AG04449 (cell line): ENCODE measurements at regions not wholly inside any gene's neighbourhood (a gene's known extent, or its start where the extent isn't known, plus 50 kb on each side); places are given as distances from the start of the nearest gene placed in this dataset.
"Not testable (repeated sequence)": the region's sequence is repeated elsewhere in the genome, so short reads cannot be mapped to it uniquely, and the experiment has no call there.

Experiments used
- CTCF ChIA-PET: fragments of 350-600 bp; formaldehyde crosslinking; extraction: SDS; loops from one replicate; lab custom pipeline; 2021; ENCODE audit warnings: antibody characterized with exemption; lab: Yijun Ruan, JAX
- POLR2A ChIA-PET: fragments of 400-600, 350-600 bp; formaldehyde crosslinking; extraction: SDS; loops from one replicate; lab custom pipeline; 2020; ENCODE audit warnings: antibody characterized with exemption, inconsistent platforms; lab: Yijun Ruan, JAX
- DNase-seq: peaks from one replicate; pipeline ENCODE4 v3.0.0-alpha.2; 2010; ENCODE audit warnings: low read depth, low spot score
- H3K4me3 ChIP-seq: 2 replicates; pipeline ENCODE4 v1.5.1; 2011; ENCODE audit warnings: low read depth, mild to moderate bottlenecking, control low read depth, low read length
- TF ChIP-seq, protein P1 (sequence below): IDR thresholded peaks from one replicate; pipeline ENCODE4 v1.5.1; 2011; ENCODE audit warnings: mild to moderate bottlenecking, moderate library complexity, low read length, control low read depth, inconsistent platforms; ENCODE audit not compliant: insufficient read depth; ENCODE audit errors: missing control alignments

- ChIA-PET POLR2A (no interaction called here), CTCF (no interaction called here)
- TF ChIP-seq, protein P1, sequence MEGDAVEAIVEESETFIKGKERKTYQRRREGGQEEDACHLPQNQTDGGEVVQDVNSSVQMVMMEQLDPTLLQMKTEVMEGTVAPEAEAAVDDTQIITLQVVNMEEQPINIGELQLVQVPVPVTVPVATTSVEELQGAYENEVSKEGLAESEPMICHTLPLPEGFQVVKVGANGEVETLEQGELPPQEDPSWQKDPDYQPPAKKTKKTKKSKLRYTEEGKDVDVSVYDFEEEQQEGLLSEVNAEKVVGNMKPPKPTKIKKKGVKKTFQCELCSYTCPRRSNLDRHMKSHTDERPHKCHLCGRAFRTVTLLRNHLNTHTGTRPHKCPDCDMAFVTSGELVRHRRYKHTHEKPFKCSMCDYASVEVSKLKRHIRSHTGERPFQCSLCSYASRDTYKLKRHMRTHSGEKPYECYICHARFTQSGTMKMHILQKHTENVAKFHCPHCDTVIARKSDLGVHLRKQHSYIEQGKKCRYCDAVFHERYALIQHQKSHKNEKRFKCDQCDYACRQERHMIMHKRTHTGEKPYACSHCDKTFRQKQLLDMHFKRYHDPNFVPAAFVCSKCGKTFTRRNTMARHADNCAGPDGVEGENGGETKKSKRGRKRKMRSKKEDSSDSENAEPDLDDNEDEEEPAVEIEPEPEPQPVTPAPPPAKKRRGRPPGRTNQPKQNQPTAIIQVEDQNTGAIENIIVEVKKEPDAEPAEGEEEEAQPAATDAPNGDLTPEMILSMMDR = no peak
- no peak for DNase-seq
- H3K4me3 ChIP-seq = no peak overlapping the region
Measured at GRCh38 chr14:48023881-48024280, 348.5 kb upstream of the MDGA2 start.

DNA sequence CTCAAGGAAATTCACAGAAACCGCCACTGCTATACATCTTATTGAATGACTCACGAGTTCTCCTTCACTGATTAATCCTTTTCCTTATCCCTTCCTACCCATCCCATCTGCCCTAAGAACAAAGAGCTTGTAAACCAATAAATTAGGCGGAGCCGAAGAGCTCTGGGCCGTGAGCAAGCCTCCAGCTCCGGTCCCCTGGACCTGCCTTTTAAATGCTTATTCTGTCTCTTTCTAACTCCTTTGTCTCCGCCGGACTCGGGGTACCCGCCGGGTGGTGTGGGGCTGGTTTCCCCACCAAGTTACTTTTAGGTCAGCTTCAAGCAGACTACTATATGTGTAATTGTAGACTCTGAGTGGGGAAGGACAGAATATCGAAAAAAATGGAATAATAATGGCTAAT is 336.1 kb upstream of the MDGA2 start:
- POLR2A ChIA-PET = not testable (repeated sequence)

DNA sequence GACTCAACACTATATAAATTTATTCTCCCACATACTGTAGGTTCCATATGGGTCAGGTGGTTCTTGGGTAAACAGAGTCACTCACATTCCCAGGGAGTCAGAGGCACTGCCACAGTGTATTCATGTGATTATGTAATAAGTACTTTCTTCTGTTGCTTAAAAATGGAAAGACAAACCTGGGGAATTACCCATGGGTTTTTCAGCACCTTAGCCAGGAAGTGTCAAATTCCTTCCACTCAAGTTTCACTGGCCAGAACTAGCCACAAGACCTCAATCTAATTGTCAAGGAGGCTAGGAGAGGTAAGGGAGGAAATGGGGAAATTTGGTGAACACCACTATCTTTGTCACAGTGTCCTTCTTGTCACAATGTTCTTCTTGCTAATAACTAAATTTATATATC is 333.2 kb upstream of the MDGA2 start:
- POLR2A ChIA-PET = no interaction called here
- DNase-seq = no peak
- TF ChIP-seq, protein P1 = no peak
- CTCF ChIA-PET = no interaction called here
- no peak overlapping the region for H3K4me3 ChIP-seq

More for the DNA sequence above, 336.1 kb upstream of the MDGA2 start:
- DNase-seq, CTCF ChIA-PET, H3K4me3 ChIP-seq: not testable (repeated sequence)

DNA sequence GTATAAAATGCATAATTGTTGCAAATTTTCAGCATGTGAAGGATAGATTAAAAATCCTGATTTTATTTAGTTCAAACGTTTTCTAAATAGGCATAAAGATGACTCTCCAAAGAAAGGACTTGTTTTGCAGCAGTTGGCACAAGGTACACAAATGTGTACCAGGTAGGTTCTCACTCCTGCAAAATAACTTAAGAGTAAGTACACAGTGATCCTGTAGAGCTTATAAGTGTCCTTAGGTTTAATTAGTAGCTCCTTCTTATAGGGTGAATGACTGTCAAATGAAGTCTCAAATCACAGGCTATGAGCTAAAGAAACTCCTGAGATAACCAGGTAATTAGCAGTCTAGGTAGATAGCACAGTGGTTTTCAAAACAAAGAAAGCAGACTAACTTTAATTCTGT is 330.6 kb upstream of the MDGA2 start:
- ChIA-PET POLR2A (no interaction called here), CTCF (no interaction called here)
- H3K4me3 ChIP-seq = no peak overlapping the region
- TF ChIP-seq, protein P1 = no peak
- DNase-seq = no peak

DNA sequence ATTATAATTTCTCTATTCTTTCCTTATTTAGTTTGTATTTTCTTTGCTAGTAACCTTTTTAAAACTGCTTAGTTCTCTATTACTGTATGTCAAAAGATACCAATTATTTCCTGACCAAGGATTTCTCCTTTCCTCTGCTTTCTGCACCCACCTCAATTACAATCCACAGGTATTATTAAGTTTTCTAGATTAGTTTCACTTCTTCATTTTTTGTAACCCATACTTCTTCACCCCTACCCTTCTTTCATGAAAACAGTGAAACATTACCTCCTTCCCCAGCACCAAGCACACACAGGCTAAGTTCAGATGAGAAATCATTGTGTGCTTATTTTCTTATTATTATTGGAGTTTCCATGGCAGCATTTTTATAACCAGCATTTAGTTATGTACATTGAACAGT is 318.5 kb upstream of the MDGA2 start:
- H3K4me3 ChIP-seq = no peak overlapping the region
- TF ChIP-seq, protein P1 = no peak
- CTCF ChIA-PET = no interaction called here
- no peak for DNase-seq
- POLR2A ChIA-PET = no interaction called here

GRCh38 chr14:47988175-47988574 is 312.8 kb upstream of the MDGA2 start:
- POLR2A ChIA-PET = no interaction called here

DNA sequence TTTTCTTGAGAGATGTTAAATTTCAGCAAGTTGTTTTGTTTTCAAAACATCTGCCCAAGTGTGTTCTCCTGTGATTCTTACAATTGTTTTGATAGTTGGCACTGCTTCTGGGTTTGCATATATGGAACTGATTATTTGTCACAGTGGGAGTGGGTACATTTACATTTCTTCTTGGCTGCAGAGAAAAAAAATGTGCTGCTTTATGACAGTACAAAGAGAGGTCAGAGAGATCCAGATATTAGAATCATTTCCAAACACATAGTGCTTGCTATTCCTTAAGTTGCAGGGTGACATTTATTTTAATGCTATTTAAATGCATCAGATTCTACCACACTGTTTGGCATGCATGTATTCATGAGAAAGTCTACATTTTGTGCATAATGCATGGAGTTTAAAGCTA is 303.5 kb upstream of the MDGA2 start:
- TF ChIP-seq, protein P1 = no peak
- ChIA-PET CTCF (no interaction called here), POLR2A (no interaction called here)
- DNase-seq = no peak
- no peak overlapping the region for H3K4me3 ChIP-seq

More at GRCh38 chr14:47988175-47988574, 312.8 kb upstream of the MDGA2 start:
- TF ChIP-seq, protein P1 = no peak
- CTCF ChIA-PET = no interaction called here
- H3K4me3 ChIP-seq = no peak overlapping the region
- DNase-seq = no peak
